ENCODE measurements at regions not wholly inside any gene's neighbourhood (a gene's known extent, or its start where the extent isn't known, plus 50 kb on each side); places are given as distances from the start of the nearest gene placed in this dataset.

DNA sequence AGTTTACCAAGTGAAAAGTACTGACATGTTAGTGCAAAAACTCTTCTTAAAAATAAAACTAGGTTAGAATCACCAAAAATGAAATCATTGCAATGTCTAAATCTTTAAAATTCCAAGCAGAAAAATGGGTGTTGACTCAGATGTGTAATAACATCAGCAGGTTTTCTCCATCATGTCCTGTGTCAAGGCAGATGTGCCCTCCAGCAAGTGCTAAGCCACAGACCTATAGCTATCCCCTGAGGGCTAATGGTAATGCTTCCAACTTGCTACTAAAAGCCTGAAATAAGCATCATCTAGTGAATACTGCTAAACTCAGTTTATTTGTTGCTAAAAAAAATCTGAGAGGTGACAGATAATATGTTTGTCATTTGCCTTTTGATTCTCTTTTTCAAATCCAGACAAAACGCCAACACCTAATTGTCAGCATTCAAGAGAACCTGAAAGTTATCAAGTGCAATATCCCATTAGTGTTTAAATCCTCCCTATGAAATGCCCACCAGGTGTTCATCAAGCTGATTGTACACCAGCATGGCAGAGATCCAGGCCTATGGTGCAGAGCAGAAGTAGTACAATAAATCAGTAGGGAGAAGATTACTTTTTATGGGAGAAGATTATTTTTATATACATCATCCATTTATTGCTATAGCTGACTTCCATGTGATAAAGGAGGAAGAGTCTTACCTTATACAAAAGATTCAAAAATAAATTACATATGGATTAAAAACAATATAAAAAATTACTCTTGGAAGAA, 55.1 kb upstream of the SYT9 start:
- no peaks in the 10 kb centered on the region for H3K27me3 ChIP-seq (ENCODE audit: insufficient read depth, low read length)
- H3K4me2 ChIP-seq (ENCODE audit: insufficient read depth, insufficient read length, low read length) = no peak overlapping the region
- TF ChIP-seq CTCF (conservative IDR thresholded peaks at IDR 0.05) = no peak
- no peak overlapping the region for H4K5ac ChIP-seq (ENCODE audit: insufficient read length, low read depth, low read length)
- H3K56ac ChIP-seq (ENCODE audit: insufficient read length, low read depth, low read length) = no peak overlapping the region
- Mint-ChIP-seq H3K4me3 (no peak overlapping the region), H3K27me3 (ENCODE audit: low read depth) (no peaks in the 10 kb centered on the region), H3K27ac (no peak overlapping the region), H3K9me3 (no peaks in the 10 kb centered on the region), H3K36me3 (ENCODE audit: insufficient read depth in 1 of 3, low read depth in 3 of 3) (no peaks in the 10 kb centered on the region), H3K4me1 (no peaks in the 10 kb centered on the region)
- no peaks in the 10 kb centered on the region for H3K23me2 ChIP-seq (ENCODE audit: insufficient read length, low read depth, low read length, poor library complexity, severe bottlenecking)
- H3K23ac ChIP-seq (ENCODE audit: insufficient read length, low read depth, low read length) = no peak overlapping the region
- no peak overlapping the region for H3K27ac ChIP-seq (ENCODE audit: insufficient read length, low read depth, low read length)
- no peaks in the 10 kb centered on the region for H3K79me1 ChIP-seq (ENCODE audit: insufficient read depth, low read depth, low read length, poor library complexity, severe bottlenecking)
- no peak overlapping the region for H2AFZ ChIP-seq (ENCODE audit: low read length)
- H3K79me2 ChIP-seq (ENCODE audit: insufficient read depth, low read length) = no peaks in the 10 kb centered on the region
- H4K8ac ChIP-seq (replicated peaks; ENCODE audit: insufficient read length, low read depth, low read length) = no peak overlapping the region
- no peak overlapping the region for H2BK120ac ChIP-seq (ENCODE audit: low read depth, low read length, poor library complexity, severe bottlenecking)
- no peak overlapping the region for H4K91ac ChIP-seq (ENCODE audit: insufficient read length, low read depth, low read length)
- no peaks in the 10 kb centered on the region for H3K4me1 ChIP-seq (ENCODE audit: insufficient read depth, low read length)
- no peak overlapping the region for H3K14ac ChIP-seq (ENCODE audit: insufficient read depth, low read length)
- H3K4ac ChIP-seq (ENCODE audit: low read depth, low read length) = no peak overlapping the region
- no peak for DNase-seq
- no peaks in the 10 kb centered on the region for H3K9me3 ChIP-seq (ENCODE audit: control insufficient read depth, low read depth, low read length)
- no peak overlapping the region for H3K18ac ChIP-seq (ENCODE audit: insufficient read length, low read depth, low read length)
- H3K9ac ChIP-seq (ENCODE audit: extremely low read depth, insufficient read length, low read length) = no peak overlapping the region
- H4K20me1 ChIP-seq (ENCODE audit: control insufficient read depth, insufficient read depth, insufficient read length) = no peaks in the 10 kb centered on the region
- no peak overlapping the region for H2AK5ac ChIP-seq (ENCODE audit: insufficient read length, low read length)
- H2BK12ac ChIP-seq (ENCODE audit: insufficient read length, low read depth, low read length) = no peak overlapping the region
- H3T11ph ChIP-seq (ENCODE audit: low read length) = no peak overlapping the region
- H2BK20ac ChIP-seq (ENCODE audit: low read depth, low read length, poor library complexity, severe bottlenecking) = no peak overlapping the region
- no peak overlapping the region for H2BK15ac ChIP-seq (ENCODE audit: low read depth, low read length)
- H2BK5ac ChIP-seq (ENCODE audit: insufficient read length, low read length) = no peak overlapping the region
- WGBS (ENCODE audit: extremely low coverage, insufficient read length, low lambda C conversion rate) = no CpG with 5 or more reads among the region's 1 CpG

All from H9 (cell line).